PC-3 (cell line): ENCODE measurements at regions not wholly inside any gene's neighbourhood (a gene's known extent, or its start where the extent isn't known, plus 50 kb on each side); places are given as distances from the start of the nearest gene placed in this dataset.

Experiments
- ATAC-seq: fragments of 200-7000 bp; cut with Tn5 transposase; 2 replicates; pipeline ENCODE4 v1.9.1; 2020; ENCODE audit warnings: mild to moderate bottlenecking, moderate library complexity
- BruUV-seq: library from RNA; stranded (reverse); fragments of 400-500 nt; replicated peaks from 2 replicates; lab custom pipeline; 2021; lab: Mats Ljungman, UMichigan
- CTCF ChIA-PET: fragments of 300-600 bp; sonication (Branson Sonifier 250); formaldehyde crosslinking; loops from one replicate; lab custom pipeline; 2022; ENCODE audit warnings: antibody characterized with exemption; lab: Charles Lee
- POLR2A ChIA-PET: fragments of 300-600 bp; sonication (Branson Sonifier 250); formaldehyde crosslinking; loops from one replicate; lab custom pipeline; 2022; ENCODE audit warnings: antibody characterized with exemption; ENCODE audit not compliant: unreplicated experiment; lab: Charles Lee
- DNase-seq: peaks from one replicate; pipeline ENCODE4 v3.0.0-alpha.2; 2015
- H2AFZ ChIP-seq: fragments of 300-600 bp; sonication (generic); 2 replicates; pipeline ENCODE4 v1.6.0; 2016; ENCODE audit warnings: antibody characterized with exemption, low read length
- H3F3A ChIP-seq: fragments of 300-600 bp; sonication (generic); one replicate; pipeline ENCODE4 v1.6.0; 2017; ENCODE audit warnings: antibody characterized with exemption, low read length, control low read depth, mild to moderate bottlenecking; ENCODE audit not compliant: unreplicated experiment
- H3K27ac ChIP-seq: fragments of 300-600 bp; sonication (generic); 2 replicates; pipeline ENCODE4 v1.5.1; 2016; ENCODE audit warnings: mild to moderate bottlenecking, low read length
- H3K27me3 ChIP-seq: fragments of 300-600 bp; sonication (generic); 2 replicates; pipeline ENCODE4 v1.6.1; 2016; ENCODE audit warnings: low read length, mixed read lengths
- H3K36me3 ChIP-seq: fragments of 300-600 bp; sonication (generic); 2 replicates; pipeline ENCODE4 v1.6.1; 2016; ENCODE audit warnings: low read depth, mixed run types, low read length, mixed read lengths
- H3K4me1 ChIP-seq: fragments of 300-600 bp; sonication (generic); 2 replicates; pipeline ENCODE4 v1.5.1; 2016; ENCODE audit warnings: low read length; ENCODE audit not compliant: insufficient read depth
- H3K4me2 ChIP-seq: fragments of 300-600 bp; sonication (generic); 2 replicates; pipeline ENCODE4 v1.6.0; 2016; ENCODE audit warnings: low read length
- H3K4me3 ChIP-seq: fragments of 300-600 bp; sonication (generic); 2 replicates; pipeline ENCODE4 v1.5.1; 2016; ENCODE audit warnings: mild to moderate bottlenecking, low read length, mixed read lengths
- H3K79me2 ChIP-seq: fragments of 300-600 bp; sonication (generic); 2 replicates; pipeline ENCODE4 v1.6.1; 2017; ENCODE audit warnings: low read length, mixed read lengths
- H3K9ac ChIP-seq: fragments of 300-600 bp; sonication (generic); 2 replicates; pipeline ENCODE4 v1.6.0; 2016; ENCODE audit warnings: mild to moderate bottlenecking, low read length
- H3K9me2 ChIP-seq: fragments of 300-600 bp; sonication (generic); replicated peaks from 2 replicates; pipeline ENCODE4 v1.6.1; 2016; ENCODE audit warnings: mixed run types, low read length, mixed read lengths
- H3K9me3 ChIP-seq: fragments of 300-600 bp; sonication (generic); 2 replicates; pipeline ENCODE4 v1.6.1; 2016; ENCODE audit warnings: low read length, mixed read lengths
- H4K20me1 ChIP-seq: fragments of 300-600 bp; sonication (generic); 2 replicates; pipeline ENCODE4 v1.6.1; 2016; ENCODE audit warnings: low read length, mixed read lengths
- CTCF ChIP-seq: fragments of 300-600 bp; sonication (generic); conservative IDR thresholded peaks from 2 replicates; pipeline ENCODE4 v1.5.1; 2017; ENCODE audit warnings: antibody characterized with exemption, low read depth, mild to moderate bottlenecking, low read length
- EZH2 ChIP-seq: fragments of 300-600 bp; sonication (generic); IDR thresholded peaks from one replicate; pipeline ENCODE4 v1.6.1; 2017; ENCODE audit warnings: antibody characterized with exemption, mild to moderate bottlenecking, low read length; ENCODE audit not compliant: unreplicated experiment
- EZH2phosphoT487 ChIP-seq: fragments of 300-600 bp; sonication (generic); IDR thresholded peaks from 2 replicates; pipeline ENCODE4 v1.6.1; 2018; ENCODE audit warnings: mild to moderate bottlenecking, antibody characterized with exemption, low read length, borderline replicate concordance
- intact Hi-C: fragments of 100-400 bp; cut with micrococcal nuclease; formaldehyde crosslinking; loops from 2 replicates; pipeline ENCODE4 v1.9.0; 2023

GRCh38 chr6:40183902-40184301 lies 249.6 kb upstream of the MOCS1 start:
- Histone ChIP-seq H3K27ac (no peak overlapping the region), H3K79me2 (no peaks in the 10 kb centered on the region), H3F3A (no peaks in the 10 kb centered on the region), H3K9me2 (no peaks in the 10 kb centered on the region), H3K27me3 (no peaks in the 10 kb centered on the region), H3K4me2 (no peak overlapping the region), H3K9ac (no peak overlapping the region), H3K9me3 (peaks cover 37% of the 10 kb centered on the region), H3K4me1 (no peaks in the 10 kb centered on the region), H2AFZ (no peak overlapping the region), H3K36me3 (no peaks in the 10 kb centered on the region), H3K4me3 (no peak overlapping the region), H4K20me1 (no peaks in the 10 kb centered on the region)
- no TSS peak for BruUV-seq
- intact Hi-C loops = no loop called here
- DNase-seq (no peak), ATAC-seq (no peak)
- TF ChIP-seq CTCF = no peak
- no peak for TF ChIP-seq EZH2phosphoT487
- no peak for TF ChIP-seq EZH2
- ChIA-PET POLR2A (no interaction called here), CTCF (no interaction called here)

GRCh38 chr6:40181367-40181766 lies 247.1 kb upstream of the MOCS1 start:
- intact Hi-C loops = no loop called here
- peaks cover 34% of the 10 kb centered on the region for H3K9me3 ChIP-seq
- ChIA-PET POLR2A (no interaction called here), CTCF (no interaction called here)
- no peaks in the 10 kb centered on the region for H3K9me2 ChIP-seq
- TF ChIP-seq CTCF (no peak), EZH2phosphoT487 (no peak), EZH2 (no peak)
- H3K79me2 ChIP-seq = no peaks in the 10 kb centered on the region
- no peak overlapping the region for H2AFZ ChIP-seq
- H3K4me3 ChIP-seq = no peak overlapping the region
- H3K4me2 ChIP-seq = no peak overlapping the region
- no peaks in the 10 kb centered on the region for H3K4me1 ChIP-seq
- H3K9ac ChIP-seq = no peak overlapping the region
- H4K20me1 ChIP-seq = no peaks in the 10 kb centered on the region
- DNase-seq (no peak), ATAC-seq (no peak)
- BruUV-seq = no TSS peak
- no peaks in the 10 kb centered on the region for H3F3A ChIP-seq
- H3K27me3 ChIP-seq = no peaks in the 10 kb centered on the region
- H3K27ac ChIP-seq = no peak overlapping the region
- no peaks in the 10 kb centered on the region for H3K36me3 ChIP-seq

- intact Hi-C loops = no loop called here
- no peak overlapping the region for H3K4me2 ChIP-seq
- H3K9me2 ChIP-seq = no peaks in the 10 kb centered on the region
- no peak for TF ChIP-seq EZH2
- TF ChIP-seq EZH2phosphoT487 = no peak
- TF ChIP-seq CTCF = no peak
- H3K79me2 ChIP-seq = no peaks in the 10 kb centered on the region
- H3K27ac ChIP-seq = no peak overlapping the region
- BruUV-seq = no TSS peak
- ATAC-seq = no peak
- no peak for DNase-seq
- no peaks in the 10 kb centered on the region for H3F3A ChIP-seq
- peaks cover 30% of the 10 kb centered on the region for H3K9me3 ChIP-seq
- no peak overlapping the region for H3K4me3 ChIP-seq
- no peak overlapping the region for H3K9ac ChIP-seq
- no peaks in the 10 kb centered on the region for H3K4me1 ChIP-seq
- H4K20me1 ChIP-seq = no peaks in the 10 kb centered on the region
- H3K36me3 ChIP-seq = no peaks in the 10 kb centered on the region
- POLR2A ChIA-PET = no interaction called here
- no peak overlapping the region for H2AFZ ChIP-seq
- no peaks in the 10 kb centered on the region for H3K27me3 ChIP-seq
- CTCF ChIA-PET = no interaction called here
Observed at GRCh38 chr6:40180271-40180670, 246.0 kb upstream of the MOCS1 start.
